Gastrocnemius medialis (tissue), 4 donors: ENCODE measurements at regions not wholly inside any gene's neighbourhood (a gene's known extent, or its start where the extent isn't known, plus 50 kb on each side); places are given as distances from the start of the nearest gene placed in this dataset.

Experiments used
- CTCF ChIP-seq, 5 experiments: fragments of 450-650 bp in 3 of 5; fragments of 200-600 bp in 2 of 5; sonication (generic) in 2 of 5; IDR thresholded peaks in 4 of 5; conservative IDR thresholded peaks in 1 of 5; 1 replicate in 4 of 5; 2 replicates in 1 of 5; pipeline ENCODE4 v1.5.1; 2016 to 2019; ENCODE audit warnings: antibody characterized with exemption in 5 of 5, mild to moderate bottlenecking in 3 of 5, moderate library complexity in 3 of 5
- POLR2A ChIP-seq, 2 donors: fragments of 450-650 bp; IDR thresholded peaks; one replicate each; pipeline ENCODE4 v1.6.1; 2017; ENCODE audit warnings: antibody characterized with exemption in 2 of 2, mild to moderate bottlenecking in 2 of 2, moderate library complexity in 2 of 2

- TF ChIP-seq POLR2A (IDR thresholded peaks at IDR 0.05) (no peak), CTCF (IDR thresholded peaks at IDR 0.05 in 4 of 5, conservative IDR thresholded peaks at IDR 0.05 in 1 of 5) (no peak)
These were observed 214.2 kb upstream of the ERBB4 start for GRCh38 chr2:212752730-212753351.
